ENCODE measurements at regions not wholly inside any gene's neighbourhood (a gene's known extent, or its start where the extent isn't known, plus 50 kb on each side); places are given as distances from the start of the nearest gene placed in this dataset.

DNA sequence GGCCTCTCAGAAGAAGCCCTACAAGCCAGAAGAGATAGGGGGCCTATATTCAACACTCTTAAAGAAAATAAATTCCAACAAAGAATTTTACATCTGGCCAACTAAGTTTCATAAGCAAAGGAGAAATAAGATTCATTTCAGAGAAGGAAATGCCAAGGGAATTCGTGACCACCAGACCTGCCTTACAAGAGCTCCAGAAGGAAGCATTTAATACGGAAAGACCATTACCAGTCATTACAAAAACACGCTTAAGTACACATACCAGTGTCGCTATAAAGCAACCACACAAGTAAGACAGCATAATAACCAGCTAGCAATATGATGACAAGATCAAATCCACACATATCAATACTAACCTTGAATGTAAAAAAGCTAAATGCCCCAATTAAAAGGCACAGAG lies 704.9 kb upstream of the CHRM3 start (continued):
- TF ChIP-seq, protein P1, sequence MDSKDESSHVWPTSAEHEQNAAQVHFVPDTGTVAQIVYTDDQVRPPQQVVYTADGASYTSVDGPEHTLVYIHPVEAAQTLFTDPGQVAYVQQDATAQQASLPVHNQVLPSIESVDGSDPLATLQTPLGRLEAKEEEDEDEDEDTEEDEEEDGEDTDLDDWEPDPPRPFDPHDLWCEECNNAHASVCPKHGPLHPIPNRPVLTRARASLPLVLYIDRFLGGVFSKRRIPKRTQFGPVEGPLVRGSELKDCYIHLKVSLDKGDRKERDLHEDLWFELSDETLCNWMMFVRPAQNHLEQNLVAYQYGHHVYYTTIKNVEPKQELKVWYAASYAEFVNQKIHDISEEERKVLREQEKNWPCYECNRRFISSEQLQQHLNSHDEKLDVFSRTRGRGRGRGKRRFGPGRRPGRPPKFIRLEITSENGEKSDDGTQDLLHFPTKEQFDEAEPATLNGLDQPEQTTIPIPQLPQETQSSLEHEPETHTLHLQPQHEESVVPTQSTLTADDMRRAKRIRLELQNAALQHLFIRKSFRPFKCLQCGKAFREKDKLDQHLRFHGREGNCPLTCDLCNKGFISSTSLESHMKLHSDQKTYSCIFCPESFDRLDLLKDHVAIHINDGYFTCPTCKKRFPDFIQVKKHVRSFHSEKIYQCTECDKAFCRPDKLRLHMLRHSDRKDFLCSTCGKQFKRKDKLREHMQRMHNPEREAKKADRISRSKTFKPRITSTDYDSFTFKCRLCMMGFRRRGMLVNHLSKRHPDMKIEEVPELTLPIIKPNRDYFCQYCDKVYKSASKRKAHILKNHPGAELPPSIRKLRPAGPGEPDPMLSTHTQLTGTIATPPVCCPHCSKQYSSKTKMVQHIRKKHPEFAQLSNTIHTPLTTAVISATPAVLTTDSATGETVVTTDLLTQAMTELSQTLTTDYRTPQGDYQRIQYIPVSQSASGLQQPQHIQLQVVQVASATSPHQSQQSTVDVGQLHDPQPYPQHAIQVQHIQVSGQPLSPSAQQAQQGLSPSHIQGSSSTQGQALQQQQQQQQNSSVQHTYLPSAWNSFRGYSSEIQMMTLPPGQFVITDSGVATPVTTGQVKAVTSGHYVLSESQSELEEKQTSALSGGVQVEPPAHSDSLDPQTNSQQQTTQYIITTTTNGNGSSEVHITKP (tag by site-specific recombination; IDR thresholded peaks at IDR 0.05), result no peak

DNA sequence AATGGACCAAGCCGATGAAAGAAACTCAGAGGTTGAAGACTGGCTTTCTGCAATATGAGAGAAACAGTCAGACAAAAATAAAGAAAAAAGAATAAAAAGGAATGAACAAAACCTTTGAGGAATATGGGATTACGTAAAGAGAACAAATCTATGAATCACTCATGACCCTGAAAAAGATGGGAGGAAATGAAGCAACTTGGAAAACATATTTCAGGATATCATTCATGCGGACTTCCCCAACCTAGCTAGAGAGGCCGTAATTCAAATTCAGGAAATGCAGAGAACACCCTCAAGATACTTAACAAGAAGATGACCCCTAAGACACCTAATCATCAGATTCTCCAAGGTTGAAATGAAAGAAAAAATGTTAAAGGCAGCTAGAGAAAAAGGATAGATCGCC lies 705.3 kb upstream of the CHRM3 start:
- no peaks in the 10 kb centered on the region for H3K9me3 ChIP-seq (ENCODE audit: control insufficient read depth, insufficient read depth, low read depth, low read length)
- ChIA-PET CTCF (interaction anchor here (1.1 kb wide), 1 partner anchor 817 kb away, joined by 3 read pairs; no protein-coding TSS in a partner anchor), POLR2A (no interaction called here)
- no peak overlapping the region for H3K27ac ChIP-seq (ENCODE audit: extremely low read depth, low read depth, low read length)
- H3K4me3 ChIP-seq (ENCODE audit: low read depth, low read length), result no peak overlapping the region
- TF ChIP-seq, protein P2, sequence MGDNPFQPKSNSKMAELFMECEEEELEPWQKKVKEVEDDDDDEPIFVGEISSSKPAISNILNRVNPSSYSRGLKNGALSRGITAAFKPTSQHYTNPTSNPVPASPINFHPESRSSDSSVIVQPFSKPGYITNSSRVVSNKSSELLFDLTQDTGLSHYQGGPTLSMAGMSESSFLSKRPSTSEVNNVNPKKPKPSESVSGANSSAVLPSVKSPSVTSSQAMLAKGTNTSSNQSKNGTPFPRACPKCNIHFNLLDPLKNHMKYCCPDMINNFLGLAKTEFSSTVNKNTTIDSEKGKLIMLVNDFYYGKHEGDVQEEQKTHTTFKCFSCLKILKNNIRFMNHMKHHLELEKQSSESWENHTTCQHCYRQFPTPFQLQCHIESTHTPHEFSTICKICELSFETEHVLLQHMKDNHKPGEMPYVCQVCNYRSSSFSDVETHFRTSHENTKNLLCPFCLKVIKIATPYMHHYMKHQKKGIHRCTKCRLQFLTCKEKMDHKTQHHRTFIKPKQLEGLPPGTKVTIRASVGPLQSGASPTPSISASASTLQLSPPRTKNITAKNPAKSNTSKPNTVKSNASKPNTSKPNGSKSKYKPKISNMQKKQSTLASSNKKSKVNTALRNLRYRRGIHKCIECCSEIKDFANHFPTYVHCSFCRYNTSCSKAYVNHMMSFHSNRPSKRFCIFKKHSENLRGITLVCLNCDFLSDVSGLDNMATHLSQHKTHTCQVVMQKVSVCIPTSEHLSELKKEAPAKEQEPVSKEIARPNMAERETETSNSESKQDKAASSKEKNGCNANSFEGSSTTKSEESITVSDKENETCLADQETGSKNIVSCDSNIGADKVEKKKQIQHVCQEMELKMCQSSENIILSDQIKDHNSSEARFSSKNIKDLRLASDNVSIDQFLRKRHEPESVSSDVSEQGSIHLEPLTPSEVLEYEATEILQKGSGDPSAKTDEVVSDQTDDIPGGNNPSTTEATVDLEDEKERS (tag by site-specific recombination; IDR thresholded peaks at IDR 0.05), result no peak
- TF ChIP-seq ZNF791 (tag by site-specific recombination; IDR thresholded peaks at IDR 0.05), result no peak
- no peaks in the 10 kb centered on the region for H3K4me1 ChIP-seq (ENCODE audit: control insufficient read depth, insufficient read depth, low read length)
- H3K36me3 ChIP-seq (ENCODE audit: control insufficient read depth in 2 of 2, insufficient read depth in 1 of 2, low read length in 2 of 2), result no peaks in the 10 kb centered on the region

DNA sequence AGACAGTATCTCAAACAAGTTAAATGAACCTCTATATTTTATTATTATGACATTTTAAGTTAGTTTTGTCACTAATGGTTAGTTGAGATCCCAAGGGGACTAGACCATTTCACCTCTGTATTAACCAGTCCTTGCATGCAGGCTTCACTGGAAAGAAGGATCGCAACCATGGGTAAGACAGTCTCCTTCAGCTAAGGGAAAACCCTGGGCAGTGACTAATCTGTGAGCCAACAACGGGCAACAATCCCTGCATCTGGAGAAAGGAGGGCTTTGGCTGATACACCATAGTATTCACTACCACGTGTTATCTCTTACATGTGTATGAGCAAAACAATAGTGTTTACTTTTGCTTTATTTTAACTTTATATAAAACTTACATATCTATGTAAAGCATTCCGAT lies 708.8 kb upstream of the CHRM3 start:
- H3K36me3 ChIP-seq (ENCODE audit: control insufficient read depth in 2 of 2, insufficient read depth in 1 of 2, low read length in 2 of 2), result no peaks in the 10 kb centered on the region
- TF ChIP-seq ZSCAN30 (tag by site-specific recombination; IDR thresholded peaks at IDR 0.05) (no peak), ZFP37 (tag by site-specific recombination; IDR thresholded peaks at IDR 0.05) (no peak), ZBTB8A (tag by site-specific recombination; IDR thresholded peaks at IDR 0.05) (no peak), ZFP41 (tag by site-specific recombination; IDR thresholded peaks at IDR 0.05; ENCODE audit: borderline replicate concordance) (no peak), ZNF391 (tag by site-specific recombination; IDR thresholded peaks at IDR 0.05; ENCODE audit: borderline replicate concordance, low read depth) (no peak), ZNF324 (tag by site-specific recombination; IDR thresholded peaks at IDR 0.05) (no peak), ZNF114 (tag by site-specific recombination; IDR thresholded peaks at IDR 0.05) (no peak), ZNF311 (tag by site-specific recombination; IDR thresholded peaks at IDR 0.05; ENCODE audit: borderline replicate concordance) (no peak), PRDM1 (tag by site-specific recombination; IDR thresholded peaks at IDR 0.05) (no peak)
- TF ChIP-seq, protein P3, sequence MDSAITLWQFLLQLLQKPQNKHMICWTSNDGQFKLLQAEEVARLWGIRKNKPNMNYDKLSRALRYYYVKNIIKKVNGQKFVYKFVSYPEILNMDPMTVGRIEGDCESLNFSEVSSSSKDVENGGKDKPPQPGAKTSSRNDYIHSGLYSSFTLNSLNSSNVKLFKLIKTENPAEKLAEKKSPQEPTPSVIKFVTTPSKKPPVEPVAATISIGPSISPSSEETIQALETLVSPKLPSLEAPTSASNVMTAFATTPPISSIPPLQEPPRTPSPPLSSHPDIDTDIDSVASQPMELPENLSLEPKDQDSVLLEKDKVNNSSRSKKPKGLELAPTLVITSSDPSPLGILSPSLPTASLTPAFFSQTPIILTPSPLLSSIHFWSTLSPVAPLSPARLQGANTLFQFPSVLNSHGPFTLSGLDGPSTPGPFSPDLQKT (IDR thresholded peaks at IDR 0.05; ENCODE audit: borderline replicate concordance, low read depth, low read length), result no peak
- TF ChIP-seq, protein P4, sequence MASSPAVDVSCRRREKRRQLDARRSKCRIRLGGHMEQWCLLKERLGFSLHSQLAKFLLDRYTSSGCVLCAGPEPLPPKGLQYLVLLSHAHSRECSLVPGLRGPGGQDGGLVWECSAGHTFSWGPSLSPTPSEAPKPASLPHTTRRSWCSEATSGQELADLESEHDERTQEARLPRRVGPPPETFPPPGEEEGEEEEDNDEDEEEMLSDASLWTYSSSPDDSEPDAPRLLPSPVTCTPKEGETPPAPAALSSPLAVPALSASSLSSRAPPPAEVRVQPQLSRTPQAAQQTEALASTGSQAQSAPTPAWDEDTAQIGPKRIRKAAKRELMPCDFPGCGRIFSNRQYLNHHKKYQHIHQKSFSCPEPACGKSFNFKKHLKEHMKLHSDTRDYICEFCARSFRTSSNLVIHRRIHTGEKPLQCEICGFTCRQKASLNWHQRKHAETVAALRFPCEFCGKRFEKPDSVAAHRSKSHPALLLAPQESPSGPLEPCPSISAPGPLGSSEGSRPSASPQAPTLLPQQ (tag by site-specific recombination; IDR thresholded peaks at IDR 0.05), result no peak
- TF ChIP-seq, protein P5, sequence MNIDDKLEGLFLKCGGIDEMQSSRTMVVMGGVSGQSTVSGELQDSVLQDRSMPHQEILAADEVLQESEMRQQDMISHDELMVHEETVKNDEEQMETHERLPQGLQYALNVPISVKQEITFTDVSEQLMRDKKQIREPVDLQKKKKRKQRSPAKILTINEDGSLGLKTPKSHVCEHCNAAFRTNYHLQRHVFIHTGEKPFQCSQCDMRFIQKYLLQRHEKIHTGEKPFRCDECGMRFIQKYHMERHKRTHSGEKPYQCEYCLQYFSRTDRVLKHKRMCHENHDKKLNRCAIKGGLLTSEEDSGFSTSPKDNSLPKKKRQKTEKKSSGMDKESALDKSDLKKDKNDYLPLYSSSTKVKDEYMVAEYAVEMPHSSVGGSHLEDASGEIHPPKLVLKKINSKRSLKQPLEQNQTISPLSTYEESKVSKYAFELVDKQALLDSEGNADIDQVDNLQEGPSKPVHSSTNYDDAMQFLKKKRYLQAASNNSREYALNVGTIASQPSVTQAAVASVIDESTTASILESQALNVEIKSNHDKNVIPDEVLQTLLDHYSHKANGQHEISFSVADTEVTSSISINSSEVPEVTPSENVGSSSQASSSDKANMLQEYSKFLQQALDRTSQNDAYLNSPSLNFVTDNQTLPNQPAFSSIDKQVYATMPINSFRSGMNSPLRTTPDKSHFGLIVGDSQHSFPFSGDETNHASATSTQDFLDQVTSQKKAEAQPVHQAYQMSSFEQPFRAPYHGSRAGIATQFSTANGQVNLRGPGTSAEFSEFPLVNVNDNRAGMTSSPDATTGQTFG (tag by site-specific recombination; IDR thresholded peaks at IDR 0.05; ENCODE audit: borderline replicate concordance), result no peak
- H3K9me3 ChIP-seq (ENCODE audit: control insufficient read depth, insufficient read depth, low read depth, low read length), result no peaks in the 10 kb centered on the region
- POLR2A ChIA-PET, result no interaction called here
- no peak overlapping the region for H3K27ac ChIP-seq (ENCODE audit: extremely low read depth, low read depth, low read length)
- H3K4me1 ChIP-seq (ENCODE audit: control insufficient read depth, insufficient read depth, low read length), result no peaks in the 10 kb centered on the region
- H3K4me3 ChIP-seq (ENCODE audit: low read depth, low read length), result no peak overlapping the region
- CTCF ChIA-PET, result interaction anchor here (0.6 to 0.7 kb wide), 4 partner anchors 43 to 769 kb away, joined by 3 to 4 read pairs (median 4); no protein-coding TSS in a partner anchor
